Lung (tissue), 11 donors: ENCODE measurements at regions not wholly inside any gene's neighbourhood (a gene's known extent, or its start where the extent isn't known, plus 50 kb on each side); places are given as distances from the start of the nearest gene placed in this dataset.

Experiments
- ATAC-seq: fragments of 200-7000 bp; cut with Tn5 transposase; one replicate; pipeline ENCODE4 v1.9.1; 2020; ENCODE audit warnings: moderate number of reproducible peaks; ENCODE audit not compliant: insufficient read depth, low FRiP score
- DNase-seq, 3 donors: peaks; one replicate each; pipeline ENCODE4 v3.0.0-alpha.2; 2013 to 2017
- H3K27ac ChIP-seq, 2 donors: one replicate each; pipeline ENCODE4 v1.5.1; 2013; ENCODE audit warnings: mild to moderate bottlenecking in 2 of 2, moderate library complexity in 2 of 2, control low read depth in 1 of 2, inconsistent platforms in 1 of 2, low read depth in 1 of 2, low read length in 1 of 2
- H3K27me3 ChIP-seq, 3 donors: one replicate each; pipeline ENCODE4 v1.5.1; 2013; ENCODE audit warnings: low read length in 2 of 3; ENCODE audit not compliant: control insufficient read depth in 3 of 3, insufficient read depth in 3 of 3
- H3K36me3 ChIP-seq, 4 donors: one replicate each; pipeline ENCODE4 v1.5.1; 2013; ENCODE audit warnings: low read length in 4 of 4, mild to moderate bottlenecking in 1 of 4, moderate library complexity in 1 of 4; ENCODE audit not compliant: control insufficient read depth in 4 of 4, insufficient read depth in 4 of 4
- H3K4me1 ChIP-seq, 5 donors: one replicate each; pipeline ENCODE4 v1.5.1; 2013; ENCODE audit warnings: low read length in 5 of 5, mild to moderate bottlenecking in 2 of 5, moderate library complexity in 1 of 5; ENCODE audit not compliant: control insufficient read depth in 5 of 5, insufficient read depth in 5 of 5
- H3K4me3 ChIP-seq: one replicate; pipeline ENCODE4 v1.5.1; 2013; ENCODE audit warnings: mild to moderate bottlenecking, control low read depth, moderate library complexity
- H3K9ac ChIP-seq, 2 donors: one replicate each; pipeline ENCODE4 v1.5.1; 2013; ENCODE audit warnings: low read length in 2 of 2, control low read depth in 1 of 2; ENCODE audit not compliant: insufficient read depth in 1 of 2
- H3K9me3 ChIP-seq, 4 donors: one replicate each; pipeline ENCODE4 v1.5.1; 2013; ENCODE audit warnings: low read length in 3 of 4, mild to moderate bottlenecking in 1 of 4, moderate library complexity in 1 of 4; ENCODE audit not compliant: control insufficient read depth in 4 of 4, insufficient read depth in 3 of 4
- WGBS, 2 donors: extraction: QIAGEN DNeasy Blood & Tissue Kit; methylation state at CpG; one replicate each; pipeline ENCODE4 v1.1.7; 2013; 5-methylcytosine and 5-hydroxymethylcytosine counted together
- TF ChIP-seq, protein P1 (sequence below): IDR thresholded peaks from 2 replicates; pipeline ENCODE4 v1.5.1; 2012; ENCODE audit warnings: mild to moderate bottlenecking; ENCODE audit errors: control extremely low read depth, extremely low read depth
- donor health status: control.
- donor health status: control.
- donor health status: Bipolar disorder and iron deficiency.
- donor health status: healthy.
- donor health status: DM: yes; HTN: yes; CAD: no.

DNA sequence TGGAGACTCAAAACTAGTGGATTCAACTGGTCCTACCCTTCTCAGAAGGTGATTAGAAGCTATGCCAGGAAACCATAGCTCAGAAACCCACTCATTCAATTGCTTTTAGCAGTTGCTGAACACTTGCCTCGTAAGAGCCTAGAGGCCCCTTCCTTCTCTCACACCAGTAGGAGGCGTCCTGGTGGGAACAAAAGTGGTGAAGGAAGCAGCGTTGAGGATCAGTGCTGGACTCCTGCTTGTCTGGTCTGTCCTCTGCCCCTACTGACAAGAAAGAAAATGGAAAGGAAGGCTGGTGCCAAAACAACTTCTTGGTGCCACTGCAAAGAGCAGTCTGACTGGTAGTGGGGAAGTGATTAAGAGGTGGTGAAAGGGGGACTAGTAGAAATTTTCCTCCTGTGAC is 269.7 kb downstream of the LMO4 start:
- ATAC-seq, result no peak
- Histone ChIP-seq H3K9ac (no peak overlapping the region), H3K4me1 (peaks cover 0 to 51% (median 23%) of the 10 kb centered on the region in 5 donors), H3K27me3 (no peaks in the 10 kb centered on the region), H3K4me3 (no peak overlapping the region), H3K9me3 (peaks cover 0 to 2% (median 0%) of the 10 kb centered on the region in 4 donors), H3K36me3 (no peaks in the 10 kb centered on the region), H3K27ac (no peak overlapping the region)
- DNase-seq, result no peak
- TF ChIP-seq, protein P1, sequence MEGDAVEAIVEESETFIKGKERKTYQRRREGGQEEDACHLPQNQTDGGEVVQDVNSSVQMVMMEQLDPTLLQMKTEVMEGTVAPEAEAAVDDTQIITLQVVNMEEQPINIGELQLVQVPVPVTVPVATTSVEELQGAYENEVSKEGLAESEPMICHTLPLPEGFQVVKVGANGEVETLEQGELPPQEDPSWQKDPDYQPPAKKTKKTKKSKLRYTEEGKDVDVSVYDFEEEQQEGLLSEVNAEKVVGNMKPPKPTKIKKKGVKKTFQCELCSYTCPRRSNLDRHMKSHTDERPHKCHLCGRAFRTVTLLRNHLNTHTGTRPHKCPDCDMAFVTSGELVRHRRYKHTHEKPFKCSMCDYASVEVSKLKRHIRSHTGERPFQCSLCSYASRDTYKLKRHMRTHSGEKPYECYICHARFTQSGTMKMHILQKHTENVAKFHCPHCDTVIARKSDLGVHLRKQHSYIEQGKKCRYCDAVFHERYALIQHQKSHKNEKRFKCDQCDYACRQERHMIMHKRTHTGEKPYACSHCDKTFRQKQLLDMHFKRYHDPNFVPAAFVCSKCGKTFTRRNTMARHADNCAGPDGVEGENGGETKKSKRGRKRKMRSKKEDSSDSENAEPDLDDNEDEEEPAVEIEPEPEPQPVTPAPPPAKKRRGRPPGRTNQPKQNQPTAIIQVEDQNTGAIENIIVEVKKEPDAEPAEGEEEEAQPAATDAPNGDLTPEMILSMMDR, result no peak
- WGBS, 2 donors, result 78 to 90% methylated on average over 3 of the region's 3 CpGs

DNA sequence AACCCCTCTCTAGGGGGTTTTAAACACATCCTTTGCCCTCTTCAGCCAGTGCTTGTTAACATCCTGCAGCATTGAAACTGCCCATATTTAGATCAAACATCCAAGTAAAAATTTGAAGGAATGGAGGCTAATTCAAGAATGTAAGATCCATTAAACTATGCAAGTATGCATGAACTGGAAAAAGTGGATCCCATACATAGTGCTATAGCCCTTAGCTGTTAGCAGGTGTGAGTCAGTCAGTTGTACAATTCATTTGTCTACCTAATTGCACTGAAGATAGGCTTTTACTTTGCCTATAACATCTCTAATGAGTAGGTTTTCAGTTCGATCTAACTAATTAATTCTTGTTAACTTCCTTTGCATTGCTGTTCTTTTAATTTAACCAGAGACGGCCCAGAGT is 270.9 kb downstream of the LMO4 start:
- Histone ChIP-seq H3K9ac (no peak overlapping the region), H3K36me3 (no peaks in the 10 kb centered on the region), H3K4me3 (no peak overlapping the region), H3K4me1 (peaks cover 0 to 50% (median 23%) of the 10 kb centered on the region in 5 donors), H3K27ac (no peak overlapping the region), H3K27me3 (no peaks in the 10 kb centered on the region), H3K9me3 (peaks cover 0 to 2% (median 0%) of the 10 kb centered on the region in 4 donors)
- 80 to 85% methylated on average over 2 of the region's 2 CpGs for WGBS, 2 donors
- TF ChIP-seq, protein P1, result no peak
- DNase-seq (no peak), ATAC-seq (no peak)

DNA sequence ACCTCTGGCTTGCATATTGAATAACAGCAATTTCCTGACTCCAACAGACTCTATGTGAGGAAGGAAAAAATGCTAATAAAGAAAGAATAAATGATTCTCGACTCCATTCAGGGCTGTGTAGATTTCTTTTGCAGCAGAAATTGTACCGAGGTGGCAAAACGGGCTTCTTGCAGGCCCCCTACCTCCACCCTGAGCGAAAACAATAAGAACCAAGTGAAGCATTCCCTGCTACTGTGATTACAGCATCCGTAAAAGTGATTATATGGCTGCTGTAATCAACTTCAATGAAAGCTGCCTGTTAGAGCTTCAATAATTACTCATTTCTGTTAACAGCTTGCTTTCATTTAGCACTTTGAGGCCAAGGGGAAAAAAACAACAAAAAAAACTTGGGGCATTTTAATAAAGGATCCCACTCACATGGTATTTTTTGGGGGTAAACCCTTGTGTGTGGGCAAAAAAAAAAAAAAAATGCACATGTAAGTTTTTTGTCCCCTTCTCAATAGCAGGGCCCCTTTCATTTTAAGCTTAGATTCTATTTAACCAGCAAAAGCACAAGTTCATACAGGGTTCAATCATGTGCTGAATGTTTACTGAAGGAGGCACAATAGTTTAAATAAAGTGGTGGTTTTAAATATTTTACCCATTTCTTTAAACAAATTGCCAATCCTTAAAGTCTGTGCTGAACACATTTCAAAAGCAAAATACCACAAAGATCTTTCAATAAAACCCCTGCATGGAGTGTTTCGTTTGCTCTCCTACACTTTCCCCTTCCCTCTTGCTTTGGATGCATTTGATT is 271.6 kb downstream of the LMO4 start:
- ATAC-seq (no peak), DNase-seq (peak in 2 of 3 donors; percentile 75 to 76)
- Histone ChIP-seq H3K9me3 (peaks cover 0 to 2% (median 0%) of the 10 kb centered on the region in 4 donors), H3K36me3 (no peaks in the 10 kb centered on the region), H3K27me3 (no peaks in the 10 kb centered on the region), H3K4me3 (no peak overlapping the region), H3K4me1 (peaks cover 0 to 43% (median 18%) of the 10 kb centered on the region in 5 donors), H3K27ac (no peak overlapping the region), H3K9ac (no peak overlapping the region)
- 68 to 87% methylated on average over 6 of the region's 6 CpGs for WGBS, 2 donors
- TF ChIP-seq, protein P1, result no peak
